Neural progenitor cell (in vitro differentiated cells): ENCODE measurements at regions not wholly inside any gene's neighbourhood (a gene's known extent, or its start where the extent isn't known, plus 50 kb on each side); places are given as distances from the start of the nearest gene placed in this dataset.
"Not testable (repeated sequence)": the region's sequence is repeated elsewhere in the genome, so short reads cannot be mapped to it uniquely, and the experiment has no call there.

Source experiments
- EZH2 ChIP-seq: fragments of 200-600 bp; sonication (generic); IDR thresholded peaks from 2 replicates; pipeline ENCODE4 v1.6.1; 2017; ENCODE audit warnings: antibody characterized with exemption, mild to moderate bottlenecking, moderate library complexity
- EZH2phosphoT487 ChIP-seq: fragments of 200-600 bp; sonication (generic); IDR thresholded peaks from 2 replicates; pipeline ENCODE4 v1.6.1; 2017; ENCODE audit warnings: antibody characterized with exemption
- TF ChIP-seq, protein P1 (sequence below): fragments of 200-600 bp; sonication (generic); IDR thresholded peaks from 2 replicates; pipeline ENCODE4 v1.5.1; 2017; ENCODE audit warnings: antibody characterized with exemption, mild to moderate bottlenecking

DNA sequence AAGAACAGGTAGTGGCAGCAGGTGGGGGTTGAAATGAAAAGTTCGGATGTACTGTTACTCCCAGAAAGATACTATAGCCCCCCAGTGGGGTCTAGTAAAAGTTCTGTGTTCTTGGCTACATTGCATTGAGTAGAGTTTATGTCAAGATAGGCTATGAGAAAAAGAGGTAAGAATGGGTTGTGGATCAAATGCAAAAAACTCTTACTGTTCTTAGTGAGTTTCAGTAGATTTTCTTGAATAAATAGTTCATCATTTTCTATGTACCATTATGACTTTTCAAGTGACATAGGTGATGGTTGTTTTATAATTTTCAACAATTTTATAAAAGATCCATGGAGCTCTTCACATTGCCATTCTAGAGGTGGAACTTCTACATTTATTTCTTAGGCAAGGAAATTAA lies 165.4 kb downstream of the USP22 start:
- TF ChIP-seq, protein P1, sequence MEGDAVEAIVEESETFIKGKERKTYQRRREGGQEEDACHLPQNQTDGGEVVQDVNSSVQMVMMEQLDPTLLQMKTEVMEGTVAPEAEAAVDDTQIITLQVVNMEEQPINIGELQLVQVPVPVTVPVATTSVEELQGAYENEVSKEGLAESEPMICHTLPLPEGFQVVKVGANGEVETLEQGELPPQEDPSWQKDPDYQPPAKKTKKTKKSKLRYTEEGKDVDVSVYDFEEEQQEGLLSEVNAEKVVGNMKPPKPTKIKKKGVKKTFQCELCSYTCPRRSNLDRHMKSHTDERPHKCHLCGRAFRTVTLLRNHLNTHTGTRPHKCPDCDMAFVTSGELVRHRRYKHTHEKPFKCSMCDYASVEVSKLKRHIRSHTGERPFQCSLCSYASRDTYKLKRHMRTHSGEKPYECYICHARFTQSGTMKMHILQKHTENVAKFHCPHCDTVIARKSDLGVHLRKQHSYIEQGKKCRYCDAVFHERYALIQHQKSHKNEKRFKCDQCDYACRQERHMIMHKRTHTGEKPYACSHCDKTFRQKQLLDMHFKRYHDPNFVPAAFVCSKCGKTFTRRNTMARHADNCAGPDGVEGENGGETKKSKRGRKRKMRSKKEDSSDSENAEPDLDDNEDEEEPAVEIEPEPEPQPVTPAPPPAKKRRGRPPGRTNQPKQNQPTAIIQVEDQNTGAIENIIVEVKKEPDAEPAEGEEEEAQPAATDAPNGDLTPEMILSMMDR, result not testable (repeated sequence)
- TF ChIP-seq EZH2, EZH2phosphoT487: not testable (repeated sequence)
